Omental fat pad (tissue), 3 donors: ENCODE measurements at regions not wholly inside any gene's neighbourhood (a gene's known extent, or its start where the extent isn't known, plus 50 kb on each side); places are given as distances from the start of the nearest gene placed in this dataset.

Experiments
- ATAC-seq: fragments of 150-250 bp; one replicate; pipeline ENCODE4 v1.9.1; 2016; ENCODE audit warnings: mild to moderate bottlenecking, moderate library complexity; ENCODE audit not compliant: low FRiP score
- DNase-seq: peaks from one replicate; pipeline ENCODE4 v3.0.0-alpha.2; 2019; ENCODE audit warnings: low spot score
- CTCF ChIP-seq, 3 donors: fragments of 450-650 bp; IDR thresholded peaks; one replicate each; pipeline ENCODE4 v1.5.1; 2016 to 2017; ENCODE audit warnings: antibody characterized with exemption in 3 of 3, mild to moderate bottlenecking in 3 of 3, moderate library complexity in 2 of 3

GRCh38 chr13:55999709-56000108 lies 1141.0 kb upstream of the PRR20A start:
- no peak for TF ChIP-seq CTCF (IDR thresholded peaks at IDR 0.05)
- no peak for DNase-seq
- ATAC-seq, result no peak

GRCh38 chr13:56009418-56009817 lies 1131.3 kb upstream of the PRR20A start:
- ATAC-seq (no peak), DNase-seq (no peak)
- no peak for TF ChIP-seq CTCF (IDR thresholded peaks at IDR 0.05)

- no peak for TF ChIP-seq CTCF (IDR thresholded peaks at IDR 0.05)
- no peak for DNase-seq
- no peak for ATAC-seq
Measured at GRCh38 chr13:56012644-56013043, 1128.1 kb upstream of the PRR20A start.

GRCh38 chr13:56015919-56016318 lies 1124.8 kb upstream of the PRR20A start:
- TF ChIP-seq CTCF (IDR thresholded peaks at IDR 0.05), result no peak
- DNase-seq (no peak), ATAC-seq (no peak)

GRCh38 chr13:56019606-56020005 lies 1121.1 kb upstream of the PRR20A start:
- no peak for TF ChIP-seq CTCF (IDR thresholded peaks at IDR 0.05)
- DNase-seq, result no peak
- no peak for ATAC-seq

- no peak for TF ChIP-seq CTCF (IDR thresholded peaks at IDR 0.05)
- DNase-seq (no peak), ATAC-seq (no peak)
Measured at GRCh38 chr13:56020425-56020824, 1120.3 kb upstream of the PRR20A start.

GRCh38 chr13:56039992-56040391 lies 1100.7 kb upstream of the PRR20A start:
- no peak for TF ChIP-seq CTCF (IDR thresholded peaks at IDR 0.05)
- DNase-seq, result no peak

More at GRCh38 chr13:56039992-56040391, 1100.7 kb upstream of the PRR20A start:
- no peak for ATAC-seq
